SK-N-SH (cell line): ENCODE measurements at regions not wholly inside any gene's neighbourhood (a gene's known extent, or its start where the extent isn't known, plus 50 kb on each side); places are given as distances from the start of the nearest gene placed in this dataset.

Experiments used
- CTCF ChIP-seq: fragments of 200-600 bp; sonication (generic); IDR thresholded peaks from 2 replicates; pipeline ENCODE4 v1.6.1; 2017; ENCODE audit warnings: antibody characterized with exemption, mild to moderate bottlenecking, moderate library complexity
- MAX ChIP-seq: IDR thresholded peaks from 2 replicates; pipeline ENCODE4 v1.4.0; 2012; ENCODE audit warnings: low read depth
- SMC3 ChIP-seq: IDR thresholded peaks from 2 replicates; pipeline ENCODE4 v1.6.1; 2012; ENCODE audit warnings: low read depth, low read length, improper control_type of control experiment
- TAF1 ChIP-seq: IDR thresholded peaks from 2 replicates; pipeline ENCODE4 v1.6.1; 2012; ENCODE audit warnings: low read depth, mild to moderate bottlenecking, low read length, moderate library complexity, borderline replicate concordance
- YY1 ChIP-seq: IDR thresholded peaks from 2 replicates; pipeline ENCODE4 v1.4.0; 2012; ENCODE audit warnings: low read depth, mild to moderate bottlenecking

GRCh38 chr1:62370594-62370993 lies 51.4 kb upstream of the KANK4 start:
- TF ChIP-seq CTCF (no peak), TAF1 (no peak), SMC3 (no peak), YY1 (no peak), MAX (no peak)
